ENCODE measurements at regions not wholly inside any gene's neighbourhood (a gene's known extent, or its start where the extent isn't known, plus 50 kb on each side); places are given as distances from the start of the nearest gene placed in this dataset.

- H3K4me3 ChIP-seq (ENCODE audit: low read length): no peak overlapping the region
- no peak for TF ChIP-seq ZNF274 (IDR thresholded peaks at IDR 0.05; ENCODE audit: low read depth, low read length)
Measured at GRCh38 chr1:79777481-79778219, 771.1 kb upstream of the ADGRL4 start.

- H3K4me3 ChIP-seq (ENCODE audit: low read length): no peak overlapping the region
- no peak for TF ChIP-seq ZNF274 (IDR thresholded peaks at IDR 0.05; ENCODE audit: low read depth, low read length)
Measured at GRCh38 chr1:79775402-79775801, 768.9 kb upstream of the ADGRL4 start.

GRCh38 chr1:79773385-79773784 lies 766.9 kb upstream of the ADGRL4 start:
- no peak overlapping the region for H3K4me3 ChIP-seq (ENCODE audit: low read length)
- TF ChIP-seq ZNF274 (IDR thresholded peaks at IDR 0.05; ENCODE audit: low read depth, low read length): no peak

- no peak for TF ChIP-seq ZNF274 (IDR thresholded peaks at IDR 0.05; ENCODE audit: low read depth, low read length)
- no peak overlapping the region for H3K4me3 ChIP-seq (ENCODE audit: low read length)
Measured at GRCh38 chr1:79762461-79762860, 755.9 kb upstream of the ADGRL4 start.

- TF ChIP-seq ZNF274 (IDR thresholded peaks at IDR 0.05; ENCODE audit: low read depth, low read length): no peak
Measured at GRCh38 chr1:79760531-79760930, 754.0 kb upstream of the ADGRL4 start.

DNA sequence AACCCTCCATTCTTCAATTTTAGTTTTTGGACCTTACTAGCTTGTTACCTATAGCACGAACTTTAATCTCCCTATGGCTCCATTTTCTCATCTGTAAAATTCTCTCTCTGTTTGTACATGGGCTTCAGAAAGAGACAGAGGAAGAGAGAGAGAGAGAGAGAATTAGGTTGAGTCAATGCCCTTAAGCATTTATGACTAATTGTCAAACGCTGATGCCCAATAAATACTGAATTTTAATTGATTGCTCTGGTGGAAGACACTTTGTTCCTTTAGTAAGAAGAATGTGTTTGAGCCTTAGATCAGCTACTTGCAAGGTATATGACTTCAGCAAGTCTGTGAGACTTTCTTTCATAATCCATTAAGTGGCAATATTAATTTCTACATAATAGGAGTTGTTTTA lies 743.1 kb upstream of the ADGRL4 start:
- no peak for TF ChIP-seq ZNF274 (IDR thresholded peaks at IDR 0.05; ENCODE audit: low read depth, low read length)
- H3K4me3 ChIP-seq (ENCODE audit: low read length): no peak overlapping the region

More at GRCh38 chr1:79760531-79760930, 754.0 kb upstream of the ADGRL4 start:
- H3K4me3 ChIP-seq (ENCODE audit: low read length): no peak overlapping the region

- no peak for TF ChIP-seq ZNF274 (IDR thresholded peaks at IDR 0.05; ENCODE audit: low read depth, low read length)
- H3K4me3 ChIP-seq (ENCODE audit: low read length): no peak overlapping the region
Measured at GRCh38 chr1:79745929-79746328, 739.4 kb upstream of the ADGRL4 start.

DNA sequence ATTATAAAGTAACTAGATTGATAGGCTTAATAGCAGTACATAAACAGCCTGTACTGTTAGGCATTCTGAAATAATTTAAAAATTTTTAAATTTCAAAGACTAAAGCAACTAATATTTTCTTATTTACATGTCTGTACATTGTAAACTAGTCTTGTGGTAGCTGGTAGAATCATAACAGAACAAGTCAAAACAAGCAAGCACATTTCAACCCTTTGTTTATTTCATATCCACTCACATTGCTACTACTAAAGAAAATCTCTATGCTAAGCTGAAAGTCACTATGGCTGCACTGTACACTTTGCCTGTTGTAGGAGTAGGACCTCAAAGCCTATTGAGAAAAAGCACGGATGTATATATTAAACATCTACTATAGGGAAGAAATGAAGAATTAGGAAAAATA lies 738.2 kb upstream of the ADGRL4 start:
- no peak for TF ChIP-seq ZNF274 (IDR thresholded peaks at IDR 0.05; ENCODE audit: low read depth, low read length)
- no peak overlapping the region for H3K4me3 ChIP-seq (ENCODE audit: low read length)

- no peak for TF ChIP-seq ZNF274 (IDR thresholded peaks at IDR 0.05; ENCODE audit: low read depth, low read length)
- H3K4me3 ChIP-seq (ENCODE audit: low read length): no peak overlapping the region
Measured at GRCh38 chr1:79741720-79742421, 735.3 kb upstream of the ADGRL4 start.

DNA sequence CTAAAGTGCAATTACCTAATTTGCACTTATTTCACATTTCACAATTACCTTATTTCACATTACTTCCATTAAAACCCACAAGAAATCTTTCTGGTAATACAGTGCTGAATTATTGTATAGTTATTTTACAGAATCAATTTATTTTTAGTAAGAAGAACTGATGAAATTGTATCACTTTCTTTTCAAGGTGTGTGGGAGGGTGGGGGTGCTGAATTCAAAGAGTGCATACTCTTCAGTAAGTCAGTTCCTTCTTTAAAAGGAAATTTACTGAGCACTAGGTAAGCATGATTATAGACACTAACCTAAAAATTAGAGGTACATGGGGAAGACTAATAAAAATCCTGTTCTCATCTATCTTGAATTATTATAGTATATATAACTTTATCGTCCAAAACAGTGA lies 731.6 kb upstream of the ADGRL4 start:
- no peak for TF ChIP-seq ZNF274 (IDR thresholded peaks at IDR 0.05; ENCODE audit: low read depth, low read length)
- no peak overlapping the region for H3K4me3 ChIP-seq (ENCODE audit: low read length)

DNA sequence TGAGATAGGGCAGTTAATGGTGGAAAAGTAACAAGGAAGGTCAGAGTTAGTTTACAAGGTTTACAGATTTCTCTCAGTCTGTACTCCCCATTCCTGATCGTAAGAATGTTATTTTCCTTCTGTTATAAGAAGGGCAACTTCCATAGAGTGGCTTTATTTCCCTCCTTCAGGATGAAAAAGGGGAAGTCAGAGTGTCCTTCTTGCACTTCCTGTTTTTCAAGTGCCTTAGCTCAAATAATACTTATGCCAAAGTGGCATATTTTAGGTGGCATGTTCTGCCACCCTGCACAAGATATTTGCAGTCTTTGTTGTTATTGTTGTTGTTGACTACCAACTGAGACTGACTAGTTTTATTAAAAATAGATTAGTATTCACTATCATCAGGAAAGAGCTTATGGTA lies 730.7 kb upstream of the ADGRL4 start:
- no peak for TF ChIP-seq ZNF274 (IDR thresholded peaks at IDR 0.05; ENCODE audit: low read depth, low read length)

GRCh38 chr1:79732950-79733349 lies 726.4 kb upstream of the ADGRL4 start:
- no peak for TF ChIP-seq ZNF274 (IDR thresholded peaks at IDR 0.05; ENCODE audit: low read depth, low read length)
- no peak overlapping the region for H3K4me3 ChIP-seq (ENCODE audit: low read length)

More for the DNA sequence above, 730.7 kb upstream of the ADGRL4 start:
- no peak overlapping the region for H3K4me3 ChIP-seq (ENCODE audit: low read length)

GRCh38 chr1:79726911-79727310 lies 720.4 kb upstream of the ADGRL4 start:
- H3K4me3 ChIP-seq (ENCODE audit: low read length): no peak overlapping the region
- no peak for TF ChIP-seq ZNF274 (IDR thresholded peaks at IDR 0.05; ENCODE audit: low read depth, low read length)

DNA sequence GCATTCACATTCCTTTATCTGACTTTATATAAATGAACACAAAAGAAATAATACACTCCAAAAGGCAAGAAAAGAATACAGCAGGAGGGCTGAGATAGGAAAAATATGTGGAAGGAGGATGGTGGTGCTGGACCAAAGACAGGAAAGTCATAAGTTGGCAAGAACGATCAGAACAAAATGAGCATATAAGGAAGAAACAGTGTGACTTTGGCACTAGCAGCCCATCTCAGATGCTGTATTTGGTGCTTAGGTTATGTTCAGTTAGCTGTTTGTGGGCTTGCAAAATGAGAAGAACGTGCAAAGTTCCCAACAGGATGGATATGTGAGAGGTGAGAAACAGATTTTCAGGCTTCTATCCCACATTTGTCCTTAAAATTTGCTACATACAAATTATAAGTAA lies 719.8 kb upstream of the ADGRL4 start:
- no peak for TF ChIP-seq ZNF274 (IDR thresholded peaks at IDR 0.05; ENCODE audit: low read depth, low read length)
- no peak overlapping the region for H3K4me3 ChIP-seq (ENCODE audit: low read length)

- no peak overlapping the region for H3K4me3 ChIP-seq (ENCODE audit: low read length)
- no peak for TF ChIP-seq ZNF274 (IDR thresholded peaks at IDR 0.05; ENCODE audit: low read depth, low read length)
Measured at GRCh38 chr1:79716447-79716846, 709.9 kb upstream of the ADGRL4 start.
